SIG-M5 (cell line): ENCODE measurements at regions not wholly inside any gene's neighbourhood (a gene's known extent, or its start where the extent isn't known, plus 50 kb on each side); places are given as distances from the start of the nearest gene placed in this dataset.

Experiments used
- DNase-seq: peaks from one replicate; lab custom pipeline; 2025; lab: John Stamatoyannopoulos, UW

GRCh38 chr15:31275331-31276262, 51.0 kb upstream of the KLF13 start:
- DNase-seq: no peak

- no peak for DNase-seq
Measured at GRCh38 chr15:31276596-31277298, 49.9 kb upstream of the KLF13 start.
